Prostate gland (tissue), 2 donors: ENCODE measurements at regions not wholly inside any gene's neighbourhood (a gene's known extent, or its start where the extent isn't known, plus 50 kb on each side); places are given as distances from the start of the nearest gene placed in this dataset.

Experiments used
- DNase-seq: peaks from one replicate; pipeline ENCODE4 v3.0.0-alpha.2; 2019; ENCODE audit warnings: low spot score
- H3K27ac ChIP-seq, 2 donors: fragments of 200-600 bp; sonication (generic); 2 replicates each; pipeline ENCODE4 v1.5.1; 2017 to 2019
- H3K27me3 ChIP-seq: fragments of 200-600 bp; sonication (generic); replicated peaks from 2 replicates; pipeline ENCODE4 v1.5.1; 2019; ENCODE audit not compliant: insufficient read depth
- H3K36me3 ChIP-seq, 2 donors: fragments of 200-600 bp; sonication (generic); 1 replicate in 1 of 2; 2 replicates in 1 of 2; pipeline versions ENCODE4 v1.5.1 to v1.8.1; 2017 to 2019
- H3K4me1 ChIP-seq: fragments of 200-600 bp; sonication (generic); replicated peaks from 2 replicates; pipeline ENCODE4 v1.5.1; 2019
- H3K4me3 ChIP-seq, 2 donors: fragments of 200-600 bp; sonication (generic); 2 replicates each; pipeline ENCODE4 v1.5.1; 2017 to 2019
- H3K9me3 ChIP-seq: fragments of 200-600 bp; sonication (generic); 2 replicates; pipeline ENCODE4 v1.5.1; 2017
- CTCF ChIP-seq, 4 experiments: fragments of 200-600 bp in 2 of 4; fragments of 450-650 bp in 2 of 4; sonication (generic) in 2 of 4; IDR thresholded peaks; 1 replicate in 3 of 4; 2 replicates in 1 of 4; pipeline ENCODE4 v1.5.1; 2016 to 2019; ENCODE audit warnings: antibody characterized with exemption in 4 of 4, mild to moderate bottlenecking in 2 of 4, moderate library complexity in 2 of 4
- POLR2A ChIP-seq: fragments of 450-650 bp; IDR thresholded peaks from one replicate; pipeline ENCODE4 v1.6.1; 2016; ENCODE audit warnings: antibody characterized with exemption, mild to moderate bottlenecking
- POLR2AphosphoS5 ChIP-seq: sonication (generic); formaldehyde crosslinking; IDR thresholded peaks from one replicate; pipeline ENCODE4 v1.6.1; 2017; ENCODE audit warnings: antibody characterized with exemption
- WGBS: methylation state at CpG from one replicate; pipeline ENCODE4 v1.1.5; 2018; 5-methylcytosine and 5-hydroxymethylcytosine counted together
- intact Hi-C: fragments of 100-400 bp; cut with DNase I; formaldehyde crosslinking; loops from one replicate; pipeline ENCODE4 v1.14.2; 2022

GRCh38 chr6:113659762-113660404 is 197.3 kb upstream of the MARCKS start:
- no peak for TF ChIP-seq CTCF (IDR thresholded peaks at IDR 0.05)
- no peak for TF ChIP-seq POLR2AphosphoS5
- TF ChIP-seq POLR2A: no peak
- 79% methylated on average over 4 of the region's 4 CpGs for WGBS
- Histone ChIP-seq H3K9me3 (no peaks in the 10 kb centered on the region), H3K4me1 (no peaks in the 10 kb centered on the region), H3K27me3 (no peaks in the 10 kb centered on the region), H3K27ac (no peak overlapping the region), H3K36me3 (no peaks in the 10 kb centered on the region), H3K4me3 (no peak overlapping the region)
- intact Hi-C loops: no loop called here
- DNase-seq: no peak

GRCh38 chr6:113660819-113661218 is 196.3 kb upstream of the MARCKS start:
- Histone ChIP-seq H3K27me3 (no peaks in the 10 kb centered on the region), H3K36me3 (no peaks in the 10 kb centered on the region), H3K4me3 (no peak overlapping the region), H3K9me3 (no peaks in the 10 kb centered on the region), H3K27ac (no peak overlapping the region), H3K4me1 (no peaks in the 10 kb centered on the region)
- intact Hi-C loops: no loop called here
- no peak for DNase-seq
- TF ChIP-seq CTCF (IDR thresholded peaks at IDR 0.05) (no peak), POLR2A (no peak), POLR2AphosphoS5 (no peak)
- WGBS: 86% methylated on average over 2 of the region's 2 CpGs

DNA sequence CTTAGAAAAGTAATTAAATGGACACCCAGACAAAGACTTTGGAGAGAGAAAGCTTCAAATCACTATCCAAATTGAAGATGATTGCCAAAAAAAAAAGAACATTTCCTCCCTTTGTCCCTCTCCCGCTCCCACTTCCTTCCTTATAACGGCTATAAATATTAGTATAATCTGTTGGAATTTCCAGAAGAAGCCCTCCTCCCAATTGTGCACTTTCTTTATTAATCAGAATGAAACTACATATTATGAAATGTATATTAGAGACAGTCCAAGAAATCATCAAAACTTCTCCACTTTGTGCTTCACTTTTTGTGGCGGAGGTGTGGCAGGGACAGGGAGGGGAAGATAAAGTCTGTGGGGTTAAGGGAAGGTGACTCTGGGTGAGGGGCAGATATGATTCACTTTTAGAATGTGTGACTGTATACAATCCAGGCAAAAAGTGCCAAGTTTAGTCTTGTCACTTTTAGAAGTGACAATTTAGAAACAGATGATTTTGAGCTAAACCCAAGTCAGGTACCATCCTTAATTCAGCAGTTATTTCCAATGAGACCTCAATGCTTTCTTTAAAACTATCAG is 195.0 kb upstream of the MARCKS start:
- no peaks in the 10 kb centered on the region for H3K27me3 ChIP-seq
- no peak for DNase-seq
- TF ChIP-seq CTCF (IDR thresholded peaks at IDR 0.05) (no peak), POLR2AphosphoS5 (no peak), POLR2A (no peak)
- H3K36me3 ChIP-seq: no peaks in the 10 kb centered on the region
- no peak overlapping the region for H3K4me3 ChIP-seq
- 60% methylated on average over 3 of the region's 3 CpGs for WGBS
- H3K9me3 ChIP-seq: no peaks in the 10 kb centered on the region
- H3K27ac ChIP-seq: no peak overlapping the region
- H3K4me1 ChIP-seq: no peaks in the 10 kb centered on the region
- intact Hi-C loops: no loop called here

- intact Hi-C loops: no loop called here
Measured at GRCh38 chr6:113662688-113663333, 194.3 kb upstream of the MARCKS start.

More at GRCh38 chr6:113662688-113663333, 194.3 kb upstream of the MARCKS start:
- Histone ChIP-seq H3K27ac (no peak overlapping the region), H3K27me3 (no peaks in the 10 kb centered on the region), H3K36me3 (no peaks in the 10 kb centered on the region), H3K9me3 (no peaks in the 10 kb centered on the region), H3K4me1 (no peaks in the 10 kb centered on the region), H3K4me3 (no peak overlapping the region)
- WGBS: 58% methylated on average over 2 of the region's 2 CpGs
- DNase-seq: no peak
- no peak for TF ChIP-seq POLR2A
- TF ChIP-seq CTCF (IDR thresholded peaks at IDR 0.05): no peak
- TF ChIP-seq POLR2AphosphoS5: no peak
